Dermis microvascular lymphatic vessel endothelial cell (primary cell): ENCODE measurements at regions not wholly inside any gene's neighbourhood (a gene's known extent, or its start where the extent isn't known, plus 50 kb on each side); places are given as distances from the start of the nearest gene placed in this dataset.

Experiments
- DNase-seq, 2 donors: peaks; one replicate each; pipeline versions ENCODE4 v3.0.0 to v3.0.0-alpha.2; 2010; ENCODE audit warnings: low read depth in 2 of 2

- DNase-seq: no peak
These were observed 319.1 kb downstream of the C4orf33 start for GRCh38 chr4:129415004-129415403.

DNA sequence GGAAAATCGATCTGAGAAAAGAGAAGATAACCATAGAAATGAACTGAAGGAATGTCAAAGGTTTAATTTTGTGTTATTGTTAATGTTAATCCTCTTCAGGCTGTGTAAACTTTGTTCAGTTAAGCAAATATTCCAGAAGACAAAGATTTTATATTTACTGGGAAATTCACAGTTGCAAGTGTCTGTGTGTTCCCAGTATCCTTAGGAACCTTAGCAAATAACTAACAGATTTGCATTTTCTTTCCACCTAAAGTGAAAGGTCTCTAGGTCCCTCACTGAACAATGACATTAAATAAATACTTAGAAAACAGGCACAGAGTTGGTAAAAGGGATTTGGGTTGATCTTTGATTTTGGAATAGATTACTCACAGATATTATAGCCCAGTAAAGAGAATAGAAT, 324.7 kb downstream of the C4orf33 start:
- DNase-seq: no peak

DNA sequence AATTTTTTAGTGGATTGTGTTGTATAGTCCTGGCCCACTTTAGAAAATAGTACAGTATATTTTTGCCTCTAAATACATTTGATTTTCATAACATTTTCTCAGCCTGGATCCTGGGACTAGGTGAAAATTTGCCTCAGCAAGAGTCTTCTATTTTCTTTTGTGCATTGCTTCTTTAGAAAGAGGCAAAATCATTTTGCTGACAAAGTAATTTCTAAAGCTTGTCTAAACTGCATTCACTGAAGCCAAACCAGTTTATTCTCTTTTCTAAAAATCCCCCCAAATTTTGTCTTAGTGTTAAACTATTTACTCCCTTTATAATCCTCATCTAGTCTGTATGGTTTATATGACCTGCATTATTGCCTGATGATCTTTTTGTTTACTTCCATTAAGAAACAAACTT, 326.3 kb downstream of the C4orf33 start:
- DNase-seq: no peak

GRCh38 chr4:129428454-129428853, 332.5 kb downstream of the C4orf33 start:
- DNase-seq: no peak

GRCh38 chr4:129429581-129430320, 333.8 kb downstream of the C4orf33 start:
- no peak for DNase-seq

DNA sequence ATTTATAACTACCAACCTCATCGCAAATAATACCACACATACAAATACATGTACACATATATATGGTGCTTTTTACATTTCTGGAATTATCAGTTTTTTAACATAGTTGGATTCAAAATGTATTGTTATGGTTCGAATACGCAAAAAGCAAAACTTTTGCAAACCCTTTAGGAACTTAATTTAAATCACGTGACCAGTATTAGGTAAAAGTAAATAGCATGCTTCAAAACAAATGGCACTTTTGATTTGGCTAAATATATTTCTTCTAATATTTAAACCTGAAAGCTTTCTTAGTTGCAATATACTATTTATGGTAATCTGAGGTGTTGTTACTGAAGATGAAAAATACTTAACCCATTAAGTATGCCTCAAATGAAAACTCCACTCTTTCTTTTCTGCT, 341.4 kb downstream of the C4orf33 start:
- DNase-seq: no peak

- DNase-seq: no peak
These were observed 342.6 kb downstream of the C4orf33 start for GRCh38 chr4:129438456-129438981.

- DNase-seq: peak in 1 of 2 donors; percentile 28
These were observed 350.1 kb downstream of the C4orf33 start for GRCh38 chr4:129446074-129446473.

- peak in 1 of 2 donors; percentile 26 for DNase-seq
These were observed 357.7 kb downstream of the C4orf33 start for GRCh38 chr4:129453524-129454200.

DNA sequence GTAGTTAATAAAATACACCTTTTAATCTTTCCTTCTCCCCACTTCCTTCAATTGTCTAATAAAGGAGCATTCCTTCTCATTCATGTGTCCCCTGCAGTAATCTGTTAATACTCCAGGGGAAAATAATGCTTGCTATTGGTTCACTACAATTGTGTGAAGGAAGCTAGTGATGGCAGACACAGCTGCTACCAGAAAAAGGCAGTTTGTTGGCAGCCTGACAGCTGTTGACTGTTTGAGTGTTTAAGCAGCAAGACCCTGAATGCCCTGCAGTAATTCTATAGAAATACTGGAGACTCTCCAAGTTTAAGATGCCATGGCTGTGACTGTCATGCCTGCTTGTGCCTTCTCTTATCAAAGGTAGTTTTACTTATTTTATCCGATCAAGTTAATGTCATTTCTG, 359.5 kb downstream of the C4orf33 start:
- peak in 1 of 2 donors; percentile 69 for DNase-seq

- no peak for DNase-seq
These were observed 372.7 kb downstream of the C4orf33 start for GRCh38 chr4:129468624-129469023.

DNA sequence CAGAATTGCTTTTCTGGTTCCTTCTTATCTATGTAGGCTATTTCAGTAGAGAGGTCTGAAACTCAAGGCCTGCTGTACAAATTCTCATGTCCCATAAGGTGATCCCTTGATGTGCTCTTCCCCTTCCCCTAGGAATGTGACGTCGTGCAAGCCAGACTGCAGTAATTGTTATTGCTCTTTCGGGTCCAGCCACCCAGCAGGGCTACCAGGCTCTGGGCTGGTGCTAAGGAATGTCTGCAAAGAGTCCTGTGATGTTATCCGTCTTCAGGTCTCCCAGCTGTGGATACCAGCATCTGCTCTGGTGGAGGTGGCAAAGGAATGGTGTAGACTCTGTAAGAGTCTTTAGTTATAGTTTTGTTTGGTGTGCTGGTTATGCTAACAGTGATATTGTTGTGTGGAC, 378.7 kb downstream of the C4orf33 start:
- no peak for DNase-seq

DNA sequence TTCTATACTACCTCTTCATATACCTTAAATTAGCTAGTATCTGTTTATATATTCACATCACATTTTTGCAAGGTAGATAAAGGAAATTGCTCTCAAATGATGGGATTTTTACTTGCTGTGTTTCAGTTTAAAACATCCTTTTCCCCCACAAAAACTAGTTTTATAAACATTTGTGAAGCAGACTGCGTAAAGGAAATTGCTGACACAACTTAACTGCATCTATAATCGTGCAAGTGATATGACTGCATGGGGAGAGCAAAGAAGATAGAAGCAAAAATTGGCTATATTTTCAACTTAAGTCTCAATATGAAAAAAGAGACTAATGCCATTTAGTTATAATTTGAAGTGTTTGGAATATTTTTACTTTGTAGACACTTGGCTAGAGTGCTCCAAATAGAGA, 385.2 kb downstream of the C4orf33 start:
- DNase-seq: no peak

DNA sequence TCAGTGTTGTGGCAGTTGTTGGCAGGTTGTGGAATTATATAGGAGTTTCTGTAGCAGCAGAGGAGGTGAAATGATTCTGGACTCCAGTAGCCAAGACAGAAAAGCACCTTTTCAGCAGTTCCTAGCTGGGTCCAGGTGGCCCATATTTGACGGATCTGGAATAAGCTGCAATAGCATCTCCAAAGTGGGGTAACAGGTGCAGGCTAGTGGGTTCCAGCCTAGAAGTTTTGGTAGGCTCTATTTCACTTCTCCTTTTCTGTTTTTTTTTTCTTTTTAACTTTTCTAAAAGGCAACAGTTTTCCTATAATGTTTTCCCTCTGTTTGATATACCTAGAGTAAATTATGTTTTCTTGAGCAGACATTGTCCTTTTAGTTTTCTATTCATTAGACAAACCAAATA, 392.5 kb downstream of the C4orf33 start:
- no peak for DNase-seq

GRCh38 chr4:129490516-129490915, 394.6 kb downstream of the C4orf33 start:
- no peak for DNase-seq

DNA sequence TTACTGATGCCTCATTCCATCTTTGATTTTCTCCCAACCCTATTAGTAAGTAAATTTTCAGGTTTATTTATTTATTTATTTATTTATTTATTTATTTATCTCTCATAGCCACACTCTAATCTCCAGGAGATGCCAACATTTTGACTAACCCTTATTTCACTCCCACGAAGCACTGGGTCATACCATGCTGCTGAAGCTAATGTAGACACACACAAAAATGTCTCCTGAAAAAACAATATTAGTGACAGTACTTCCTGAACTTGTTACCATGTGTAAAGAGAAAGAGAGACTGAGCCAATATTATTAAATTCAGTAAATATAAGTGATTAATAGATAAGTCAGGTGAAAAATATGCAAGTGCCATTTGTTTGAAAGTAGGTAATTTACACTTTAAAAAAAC, 402.7 kb downstream of the C4orf33 start:
- DNase-seq: peak; percentile 46 to 63

GRCh38 chr4:129514852-129515251, 418.9 kb downstream of the C4orf33 start:
- no peak for DNase-seq

DNA sequence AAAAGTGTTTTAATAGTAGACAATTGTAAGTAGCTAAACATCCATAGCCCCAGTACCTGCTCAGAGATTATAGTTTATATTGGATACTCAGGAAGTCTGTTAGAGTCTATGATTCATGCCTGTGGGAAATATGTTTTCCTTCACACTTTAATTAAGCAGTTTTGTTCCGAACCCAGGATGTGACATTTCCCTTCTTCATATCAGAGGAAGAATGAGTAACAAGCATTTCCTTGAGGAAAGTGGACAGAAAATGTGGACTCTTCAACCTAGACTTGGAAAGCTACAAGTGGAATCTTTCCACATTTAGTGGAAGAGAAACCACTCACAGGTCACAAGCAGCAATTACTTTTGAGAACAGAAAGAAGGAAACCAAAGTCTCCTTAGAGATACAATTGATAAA, 419.4 kb downstream of the C4orf33 start:
- DNase-seq: peak; percentile 4 to 89

- peak; percentile 61 to 68 for DNase-seq
These were observed 430.9 kb downstream of the C4orf33 start for GRCh38 chr4:129526812-129527211.

DNA sequence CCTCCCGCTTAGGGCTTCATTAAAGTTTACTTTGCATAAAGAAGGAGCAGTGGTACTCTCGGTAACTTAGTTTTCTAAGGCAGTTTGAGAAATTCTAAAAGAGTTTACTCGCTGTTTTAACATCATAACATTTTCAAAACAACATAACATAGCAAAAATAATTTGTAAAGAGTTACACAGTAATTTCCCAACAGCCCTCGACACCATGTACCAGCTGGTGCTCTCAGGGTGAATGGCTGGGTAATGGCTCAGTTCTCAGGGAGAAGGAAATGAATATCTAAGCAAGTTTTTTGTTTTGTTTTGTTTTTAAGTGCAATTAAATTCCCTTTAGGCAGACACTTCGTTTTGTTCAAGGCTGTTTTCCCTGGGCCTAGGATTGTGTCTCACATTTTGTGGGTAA, 435.3 kb downstream of the C4orf33 start:
- DNase-seq: no peak

- peak in 1 of 2 donors; percentile 14 for DNase-seq
These were observed 436.6 kb downstream of the C4orf33 start for GRCh38 chr4:129532573-129532972.

- no peak for DNase-seq
These were observed 447.3 kb downstream of the C4orf33 start for GRCh38 chr4:129543299-129543698.
